Forelimb muscle (tissue), 1 donor: ENCODE measurements at regions not wholly inside any gene's neighbourhood (a gene's known extent, or its start where the extent isn't known, plus 50 kb on each side); places are given as distances from the start of the nearest gene placed in this dataset.

Experiments
- DNase-seq: peaks from one replicate; pipeline ENCODE4 v3.0.0-alpha.2; 2013; ENCODE audit warnings: low read depth

- no peak for DNase-seq
These were observed 317.6 kb downstream of the SEC14L1 start for GRCh38 chr17:77458202-77459017.

- no peak for DNase-seq
These were observed 318.4 kb downstream of the SEC14L1 start for GRCh38 chr17:77459018-77459755.

GRCh38 chr17:77460514-77461046, 319.8 kb downstream of the SEC14L1 start:
- DNase-seq: no peak

- no peak for DNase-seq
These were observed 320.7 kb downstream of the SEC14L1 start for GRCh38 chr17:77461277-77462057.

GRCh38 chr17:77462090-77462489, 321.3 kb downstream of the SEC14L1 start:
- DNase-seq: no peak

- no peak for DNase-seq
These were observed 322.1 kb downstream of the SEC14L1 start for GRCh38 chr17:77462553-77463497.

GRCh38 chr17:77464988-77465357, 324.2 kb downstream of the SEC14L1 start:
- DNase-seq: no peak

- no peak for DNase-seq
These were observed 324.7 kb downstream of the SEC14L1 start for GRCh38 chr17:77465358-77466041.

- no peak for DNase-seq
These were observed 325.4 kb downstream of the SEC14L1 start for GRCh38 chr17:77466140-77466539.

- DNase-seq: no peak
These were observed 325.9 kb downstream of the SEC14L1 start for GRCh38 chr17:77466596-77467223.

GRCh38 chr17:77467521-77467920, 326.8 kb downstream of the SEC14L1 start:
- no peak for DNase-seq

GRCh38 chr17:77468897-77469296, 328.1 kb downstream of the SEC14L1 start:
- no peak for DNase-seq

GRCh38 chr17:77470330-77470786, 329.6 kb downstream of the SEC14L1 start:
- no peak for DNase-seq

- no peak for DNase-seq
These were observed 330.3 kb downstream of the SEC14L1 start for GRCh38 chr17:77470800-77471733.

GRCh38 chr17:77471984-77472461, 331.3 kb downstream of the SEC14L1 start:
- DNase-seq: no peak

- no peak for DNase-seq
These were observed 331.9 kb downstream of the SEC14L1 start for GRCh38 chr17:77472468-77473310.

GRCh38 chr17:77473615-77474226, 333.0 kb downstream of the SEC14L1 start:
- DNase-seq: no peak
